Natural killer cell (primary cell): ENCODE measurements at regions not wholly inside any gene's neighbourhood (a gene's known extent, or its start where the extent isn't known, plus 50 kb on each side); places are given as distances from the start of the nearest gene placed in this dataset.

ENCODE experiments used
- ATAC-seq, 3 donors: fragments of 150-1000 bp in 2 of 3; fragments of 200-7000 bp in 1 of 3; cut with Tn5 transposase; 1 replicate in 1 of 3; 2 replicates in 2 of 3; pipeline ENCODE4 v1.10.0; 2021; ENCODE audit warnings: mild to moderate bottlenecking in 2 of 3, moderate library complexity in 2 of 3
- DNase-seq, 2 donors: peaks; one replicate each; pipeline versions ENCODE4 v3.0.0 to v3.0.0-alpha.2; 2013 to 2021; ENCODE audit warnings: mixed read lengths in 1 of 2
- H3K27ac ChIP-seq: one replicate; pipeline ENCODE4 v1.5.1; 2013; ENCODE audit warnings: mild to moderate bottlenecking, low read length
- H3K27me3 ChIP-seq: one replicate; pipeline ENCODE4 v1.6.1; 2013; ENCODE audit warnings: low read length; ENCODE audit not compliant: control insufficient read depth, insufficient read depth
- H3K36me3 ChIP-seq: one replicate; pipeline ENCODE4 v1.6.1; 2013; ENCODE audit warnings: low read length; ENCODE audit not compliant: control insufficient read depth, insufficient read depth
- H3K4me1 ChIP-seq: one replicate; pipeline ENCODE4 v1.6.1; 2013; ENCODE audit warnings: low read length; ENCODE audit not compliant: control insufficient read depth, insufficient read depth
- H3K4me3 ChIP-seq: one replicate; pipeline ENCODE4 v1.5.1; 2013; ENCODE audit warnings: low read length
- H3K9me3 ChIP-seq: one replicate; pipeline ENCODE4 v1.6.1; 2013; ENCODE audit warnings: low read length; ENCODE audit not compliant: control insufficient read depth, insufficient read depth
- H3K27ac Mint-ChIP-seq, 2 donors: one replicate each; pipeline ENCODE4 v1.8.0; 2022; ENCODE audit warnings: mild to moderate bottlenecking in 2 of 2, mixed read lengths in 2 of 2, moderate library complexity in 1 of 2
- H3K27me3 Mint-ChIP-seq, 2 donors: one replicate each; pipeline ENCODE4 v1.8.0; 2022; ENCODE audit warnings: low read depth in 2 of 2, mixed read lengths in 2 of 2
- H3K36me3 Mint-ChIP-seq: one replicate; pipeline ENCODE4 v1.8.0; 2022; ENCODE audit warnings: mixed read lengths
- H3K4me1 Mint-ChIP-seq, 2 donors: one replicate each; pipeline ENCODE4 v1.8.0; 2022; ENCODE audit warnings: mixed read lengths in 2 of 2
- H3K4me3 Mint-ChIP-seq: one replicate; pipeline ENCODE4 v1.8.0; 2022; ENCODE audit warnings: mild to moderate bottlenecking, moderate library complexity, mixed read lengths
- H3K9me3 Mint-ChIP-seq, 2 donors: one replicate each; pipeline ENCODE4 v1.8.0; 2022; ENCODE audit warnings: mixed read lengths in 2 of 2
- WGBS: methylation state at CpG from one replicate; pipeline ENCODE4 v1.1.7; 2013; ENCODE audit warnings: missing lambda C conversion rate; ENCODE audit not compliant: insufficient coverage; 5-methylcytosine and 5-hydroxymethylcytosine counted together
- intact Hi-C: fragments of 100-400 bp; cut with micrococcal nuclease; formaldehyde crosslinking; loops from one replicate; pipeline ENCODE4 v1.14.2; 2022
- TF ChIP-seq, protein P1 (sequence below): fragments of 200-600 bp; IDR thresholded peaks from one replicate; pipeline ENCODE4 v1.8.0; 2022; ENCODE audit warnings: antibody characterized with exemption

DNA sequence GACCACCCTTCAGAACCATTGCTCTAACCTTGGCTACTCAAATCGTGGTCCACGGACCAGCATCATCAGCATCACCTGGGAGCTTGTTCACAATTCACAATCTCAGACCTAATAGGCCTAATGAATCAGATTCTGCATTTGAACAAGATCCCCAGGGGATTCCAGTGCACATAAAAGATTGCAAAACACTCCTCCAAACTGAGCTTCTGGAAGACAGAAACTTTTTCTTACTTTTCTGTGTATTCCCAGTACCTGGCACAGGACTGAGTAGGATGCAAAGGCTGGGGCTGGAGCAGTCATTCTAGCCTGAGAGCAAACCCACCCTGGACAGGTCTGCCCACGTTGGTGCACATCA is 115.1 kb upstream of the COPS8 start:
- no peak overlapping the region for H3K4me3 Mint-ChIP-seq
- H3K27ac ChIP-seq, result no peak overlapping the region
- intact Hi-C loops, result no loop called here
- ATAC-seq (no peak), DNase-seq (no peak)
- H3K36me3 ChIP-seq, result no peaks in the 10 kb centered on the region
- no peak overlapping the region for H3K4me3 ChIP-seq
- no peaks in the 10 kb centered on the region for H3K27me3 ChIP-seq
- 83% methylated on average over 3 of the region's 3 CpGs for WGBS
- H3K4me1 Mint-ChIP-seq, result peaks cover 22 to 32% of the 10 kb centered on the region in 2 donors
- peaks cover 37% of the 10 kb centered on the region for H3K4me1 ChIP-seq
- no peaks in the 10 kb centered on the region for H3K36me3 Mint-ChIP-seq
- H3K27me3 Mint-ChIP-seq, result peaks cover 4 to 35% of the 10 kb centered on the region in 2 donors
- H3K27ac Mint-ChIP-seq, result peak overlapping the region in 1 of 2 donors; percentile 30
- H3K9me3 ChIP-seq, result no peaks in the 10 kb centered on the region
- no peaks in the 10 kb centered on the region for H3K9me3 Mint-ChIP-seq
- TF ChIP-seq, protein P1, sequence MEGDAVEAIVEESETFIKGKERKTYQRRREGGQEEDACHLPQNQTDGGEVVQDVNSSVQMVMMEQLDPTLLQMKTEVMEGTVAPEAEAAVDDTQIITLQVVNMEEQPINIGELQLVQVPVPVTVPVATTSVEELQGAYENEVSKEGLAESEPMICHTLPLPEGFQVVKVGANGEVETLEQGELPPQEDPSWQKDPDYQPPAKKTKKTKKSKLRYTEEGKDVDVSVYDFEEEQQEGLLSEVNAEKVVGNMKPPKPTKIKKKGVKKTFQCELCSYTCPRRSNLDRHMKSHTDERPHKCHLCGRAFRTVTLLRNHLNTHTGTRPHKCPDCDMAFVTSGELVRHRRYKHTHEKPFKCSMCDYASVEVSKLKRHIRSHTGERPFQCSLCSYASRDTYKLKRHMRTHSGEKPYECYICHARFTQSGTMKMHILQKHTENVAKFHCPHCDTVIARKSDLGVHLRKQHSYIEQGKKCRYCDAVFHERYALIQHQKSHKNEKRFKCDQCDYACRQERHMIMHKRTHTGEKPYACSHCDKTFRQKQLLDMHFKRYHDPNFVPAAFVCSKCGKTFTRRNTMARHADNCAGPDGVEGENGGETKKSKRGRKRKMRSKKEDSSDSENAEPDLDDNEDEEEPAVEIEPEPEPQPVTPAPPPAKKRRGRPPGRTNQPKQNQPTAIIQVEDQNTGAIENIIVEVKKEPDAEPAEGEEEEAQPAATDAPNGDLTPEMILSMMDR, result no peak

DNA sequence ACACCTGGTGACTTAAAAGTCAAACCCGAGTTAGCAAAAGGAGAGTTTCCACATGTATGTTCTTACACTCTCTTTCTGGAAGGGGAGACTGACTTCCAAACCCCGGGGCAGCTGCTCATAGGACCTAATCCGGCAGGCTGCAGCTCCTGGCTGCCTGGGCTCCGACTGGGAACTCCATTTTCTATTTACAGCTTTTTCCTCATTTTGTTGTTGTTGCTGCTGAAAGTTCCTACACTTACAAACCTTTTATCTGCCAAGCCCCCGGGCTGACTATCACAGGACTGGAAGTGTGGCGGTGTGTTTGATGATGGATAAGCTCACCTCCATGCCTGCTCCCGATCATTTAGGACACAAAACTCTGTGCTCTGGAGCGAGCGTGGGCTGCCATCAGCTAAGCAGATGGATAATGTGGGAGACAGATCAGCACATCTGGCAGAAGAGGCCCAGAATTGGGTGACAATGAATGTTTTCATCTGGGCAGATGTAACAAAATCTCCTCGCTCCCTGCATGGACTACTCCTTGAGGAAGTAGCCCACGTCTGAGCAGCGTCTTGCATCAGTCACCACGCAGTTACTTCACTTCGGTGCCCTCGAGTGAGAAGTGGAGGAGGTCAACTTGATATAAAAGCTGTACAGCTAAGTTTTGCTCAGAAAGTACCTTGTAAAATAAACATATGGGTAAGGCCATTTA is 114.4 kb upstream of the COPS8 start:
- WGBS, result 84% methylated on average over 14 of the region's 15 CpGs
- TF ChIP-seq, protein P1, result no peak
- peaks cover 37% of the 10 kb centered on the region for H3K4me1 ChIP-seq
- Mint-ChIP-seq H3K4me3 (no peak overlapping the region), H3K27ac (no peak overlapping the region), H3K9me3 (no peaks in the 10 kb centered on the region), H3K4me1 (peaks cover 22 to 32% of the 10 kb centered on the region in 2 donors), H3K27me3 (peaks cover 8 to 40% of the 10 kb centered on the region in 2 donors), H3K36me3 (no peaks in the 10 kb centered on the region)
- no peaks in the 10 kb centered on the region for H3K9me3 ChIP-seq
- no peak overlapping the region for H3K27ac ChIP-seq
- intact Hi-C loops, result no loop called here
- no peaks in the 10 kb centered on the region for H3K36me3 ChIP-seq
- no peak for ATAC-seq
- H3K4me3 ChIP-seq, result no peak overlapping the region
- no peak for DNase-seq
- no peaks in the 10 kb centered on the region for H3K27me3 ChIP-seq

DNA sequence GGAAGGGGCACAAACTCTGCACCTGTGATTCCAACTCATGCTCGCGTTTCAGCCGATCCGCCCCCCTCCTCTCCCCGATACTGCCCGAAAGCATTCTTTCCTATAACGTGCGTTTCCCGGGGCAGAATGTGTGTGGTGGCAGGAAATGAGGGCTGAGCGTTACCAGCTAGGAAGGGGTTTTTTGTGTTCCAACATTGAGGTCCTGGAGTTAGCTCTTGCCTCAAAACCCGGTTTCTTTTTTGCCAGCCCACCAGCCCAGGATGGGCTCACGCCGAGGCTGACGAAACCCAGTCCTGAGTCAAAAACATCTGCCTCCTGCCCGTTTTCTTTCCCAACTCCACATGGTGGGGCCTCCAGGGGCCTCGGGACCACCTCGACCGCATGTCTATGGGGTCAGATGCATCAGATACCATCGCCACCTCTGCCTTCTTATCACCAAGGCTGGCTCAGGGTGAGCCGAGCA is 113.7 kb upstream of the COPS8 start:
- Mint-ChIP-seq H3K4me1 (peaks cover 22 to 27% of the 10 kb centered on the region in 2 donors), H3K4me3 (no peak overlapping the region), H3K9me3 (no peaks in the 10 kb centered on the region), H3K36me3 (no peaks in the 10 kb centered on the region), H3K27me3 (peaks cover 8 to 40% of the 10 kb centered on the region in 2 donors), H3K27ac (no peak overlapping the region)
- no peaks in the 10 kb centered on the region for H3K9me3 ChIP-seq
- H3K4me1 ChIP-seq, result peaks cover 37% of the 10 kb centered on the region
- no peak overlapping the region for H3K27ac ChIP-seq
- no peaks in the 10 kb centered on the region for H3K27me3 ChIP-seq
- no peak overlapping the region for H3K4me3 ChIP-seq
- ATAC-seq (no peak), DNase-seq (no peak)
- intact Hi-C loops, result no loop called here
- TF ChIP-seq, protein P1, result no peak
- 68% methylated on average over 20 of the region's 20 CpGs for WGBS
- no peaks in the 10 kb centered on the region for H3K36me3 ChIP-seq
